DMS53 treated with DMSO at 0.1 percent for 48 hours (cell line): ENCODE measurements at regions not wholly inside any gene's neighbourhood (a gene's known extent, or its start where the extent isn't known, plus 50 kb on each side); places are given as distances from the start of the nearest gene placed in this dataset.

Source experiments
- DNase-seq: peaks from one replicate; lab custom pipeline; 2025; ENCODE audit not compliant: unreplicated experiment; lab: John Stamatoyannopoulos, UW

DNA sequence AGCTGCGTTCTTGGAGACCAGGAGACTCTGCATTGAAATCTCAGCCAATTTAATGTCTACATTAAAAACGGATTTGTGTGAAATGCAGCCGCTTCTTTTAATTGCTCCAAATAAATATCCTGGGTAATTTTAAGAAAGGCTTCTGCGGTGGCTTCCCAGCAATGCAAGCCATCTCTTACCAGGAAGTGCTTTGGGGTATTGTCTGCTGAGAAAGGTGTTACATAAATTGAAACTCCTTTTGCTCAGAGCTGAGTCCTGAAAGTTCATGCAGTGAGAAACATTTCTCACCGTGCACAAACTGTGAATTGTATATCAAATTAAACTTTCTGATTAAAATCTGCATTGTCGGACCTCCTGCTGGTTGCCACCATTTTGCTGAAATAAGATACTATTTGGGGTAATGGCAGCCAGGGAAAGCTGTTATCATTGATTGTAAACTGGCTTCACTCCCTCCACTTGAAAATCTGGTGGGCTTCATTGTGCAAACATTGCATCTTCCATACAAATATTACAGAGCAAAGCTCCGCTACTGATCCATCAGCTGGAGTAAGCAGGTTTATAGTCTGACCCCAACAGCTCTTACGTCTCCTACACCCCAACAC, 59.5 kb downstream of the ZIC5 start:
- no peak for DNase-seq

DNA sequence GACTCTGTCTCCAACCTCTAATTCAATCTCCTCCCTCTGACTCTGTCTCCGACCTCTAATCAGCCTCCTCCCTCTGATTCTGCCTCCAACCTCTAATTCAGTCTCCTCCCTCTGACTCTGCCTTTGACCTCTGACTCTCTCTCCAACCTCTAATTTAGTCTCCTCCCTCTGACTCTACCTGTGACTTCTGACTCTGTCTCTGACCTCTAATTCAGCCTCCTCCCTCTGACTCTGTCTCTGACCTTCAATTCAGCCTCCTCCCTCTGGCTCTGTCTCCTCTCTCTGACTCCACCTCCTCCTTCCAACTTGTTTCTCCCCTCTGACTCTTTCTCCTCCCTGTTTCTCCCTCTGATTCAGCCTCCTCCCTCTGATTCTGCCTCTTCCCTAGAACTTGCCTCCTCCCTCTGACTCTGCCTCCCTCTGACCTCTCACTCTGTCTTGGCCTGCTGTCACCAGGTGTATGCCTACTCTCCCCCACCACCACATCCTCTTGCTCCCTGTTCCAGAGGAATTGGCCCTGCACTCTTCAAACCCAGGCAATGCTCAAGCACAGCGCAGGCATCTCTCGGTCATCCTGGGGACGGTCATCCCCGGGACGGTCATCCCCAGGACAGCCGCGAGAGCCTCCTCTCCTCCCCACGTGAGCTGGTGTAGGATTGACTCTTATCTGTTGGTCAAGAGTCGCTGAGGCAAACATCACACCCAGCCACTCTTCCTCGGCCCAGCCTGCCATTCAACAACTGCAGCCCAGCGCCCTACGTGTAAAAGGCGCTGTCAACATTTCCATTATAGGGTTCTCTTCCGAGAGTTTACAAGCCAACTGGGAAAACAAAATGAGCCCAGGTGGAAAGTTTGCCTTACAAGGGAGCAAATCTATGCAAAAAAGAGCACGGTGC, 60.2 kb downstream of the ZIC5 start:
- no peak for DNase-seq

DNA sequence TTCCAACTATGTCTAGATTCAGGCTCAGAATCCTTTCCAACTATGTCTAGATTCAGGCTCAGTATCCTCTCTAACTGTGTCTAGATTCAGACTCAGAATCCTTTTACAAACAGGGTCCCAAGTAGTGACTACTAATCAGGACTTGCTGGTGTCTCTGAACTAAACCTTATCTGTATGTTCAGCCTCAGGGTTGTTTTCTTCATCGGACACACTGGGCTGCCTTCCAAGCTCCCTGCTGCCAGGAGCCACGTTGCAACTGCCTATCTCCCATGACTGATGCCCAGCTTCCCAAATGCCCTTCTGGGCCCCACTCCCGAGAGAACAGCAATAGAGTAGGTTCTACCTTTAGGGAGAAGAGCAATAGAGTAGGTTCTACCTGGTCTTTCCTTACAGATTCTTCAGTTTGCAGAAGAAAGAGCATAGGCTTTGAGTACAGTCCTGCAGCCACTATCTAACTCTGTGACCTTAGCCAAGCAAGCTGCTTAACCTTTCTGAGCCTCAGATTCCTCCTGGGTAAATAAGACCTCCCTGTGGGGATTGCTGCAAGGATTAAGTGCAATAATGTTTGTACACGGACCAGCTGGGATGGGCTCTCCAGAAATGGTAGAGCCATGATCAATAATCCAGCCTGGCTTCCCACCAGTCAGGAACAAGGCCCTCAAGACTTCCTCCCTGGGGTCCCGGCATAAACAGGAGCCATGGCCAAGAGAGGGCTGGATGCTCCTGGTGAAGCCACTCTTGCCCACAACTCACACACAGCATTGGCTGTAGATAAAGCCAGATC, 61.5 kb downstream of the ZIC5 start:
- DNase-seq, result no peak

DNA sequence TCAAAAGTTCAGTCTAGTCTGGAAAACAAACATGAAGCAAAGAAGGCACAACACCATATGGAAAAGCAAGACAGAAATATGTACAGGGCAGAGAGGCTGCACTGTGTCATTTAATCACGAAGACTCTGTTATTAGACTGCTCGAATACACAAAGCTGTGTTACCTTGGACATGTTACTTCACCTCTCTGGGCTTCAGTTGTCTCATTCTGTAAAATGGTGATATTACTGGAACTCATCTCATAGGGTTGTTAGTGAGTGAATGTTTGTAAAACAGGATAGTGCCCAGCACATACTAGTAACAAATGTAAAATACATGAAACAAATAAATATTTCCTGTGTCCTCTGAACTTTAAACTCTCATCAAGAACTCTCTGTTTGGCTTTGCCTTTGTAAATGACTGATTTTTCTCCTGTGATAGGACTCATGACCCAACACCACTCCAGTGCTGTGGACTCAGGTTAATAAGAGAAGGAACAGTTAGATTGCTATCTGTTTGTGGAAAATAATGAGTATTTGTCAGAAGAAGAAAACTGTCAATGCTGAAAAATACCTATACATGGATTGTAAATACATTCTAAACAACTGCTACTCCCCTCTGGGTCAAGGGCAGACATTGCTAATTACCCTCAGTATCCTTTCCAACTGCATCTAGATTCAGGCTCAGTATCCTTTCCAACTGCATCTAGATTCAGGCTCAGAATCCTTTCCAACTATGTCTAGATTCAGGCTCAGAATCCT, 62.3 kb downstream of the ZIC5 start:
- DNase-seq, result no peak

DNA sequence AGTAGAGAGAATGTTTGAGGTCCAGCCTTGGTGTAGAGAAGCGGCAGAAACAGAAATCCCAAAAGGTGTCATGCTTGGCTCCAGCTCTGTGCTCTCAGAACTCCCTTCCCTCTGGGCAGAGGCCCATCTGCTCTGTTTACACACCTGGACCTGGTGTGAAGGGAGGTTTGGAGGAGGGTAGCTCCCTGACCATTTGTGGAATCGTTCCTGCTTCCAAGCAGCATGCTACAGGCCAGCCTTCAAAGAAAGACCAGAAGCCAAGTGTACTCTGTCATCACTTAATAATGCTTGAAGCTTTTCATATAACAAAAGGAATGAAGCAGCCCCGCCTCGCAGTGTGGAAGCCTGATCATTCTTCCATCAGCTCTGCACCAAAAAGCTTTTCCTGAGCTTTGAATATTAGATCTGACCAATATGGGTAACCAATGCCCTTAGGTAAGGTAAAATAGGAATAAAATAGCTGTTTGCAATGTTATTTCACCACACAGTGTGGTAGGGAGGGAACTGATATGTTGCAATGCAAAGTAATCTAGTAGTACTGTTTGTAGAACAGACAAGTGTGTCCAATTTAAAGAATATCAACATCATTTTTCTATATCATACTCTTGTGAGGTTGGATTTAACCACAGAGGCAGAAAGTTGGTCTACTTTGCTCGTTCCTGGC, 63.3 kb downstream of the ZIC5 start:
- peak; percentile 22 for DNase-seq

DNA sequence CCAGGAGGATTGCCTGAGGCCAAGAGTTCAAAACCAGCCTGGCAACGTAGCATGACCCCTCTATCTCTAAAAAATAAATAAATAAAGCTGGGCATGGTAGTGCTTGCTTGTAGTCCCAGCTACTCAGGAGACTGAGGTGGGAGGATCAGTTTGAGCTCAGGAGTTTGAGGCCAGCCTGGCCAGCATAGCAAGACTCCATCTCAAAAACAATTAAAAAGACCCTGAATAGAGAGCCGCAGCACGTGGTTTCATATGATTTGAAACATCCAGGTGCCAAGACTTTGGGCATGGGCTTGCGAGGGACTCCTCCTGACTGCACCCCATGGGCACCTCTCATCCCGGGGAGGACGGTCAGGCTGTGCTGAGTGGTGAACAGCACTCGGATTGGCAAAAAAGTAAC, 63.9 kb downstream of the ZIC5 start:
- no peak for DNase-seq

DNA sequence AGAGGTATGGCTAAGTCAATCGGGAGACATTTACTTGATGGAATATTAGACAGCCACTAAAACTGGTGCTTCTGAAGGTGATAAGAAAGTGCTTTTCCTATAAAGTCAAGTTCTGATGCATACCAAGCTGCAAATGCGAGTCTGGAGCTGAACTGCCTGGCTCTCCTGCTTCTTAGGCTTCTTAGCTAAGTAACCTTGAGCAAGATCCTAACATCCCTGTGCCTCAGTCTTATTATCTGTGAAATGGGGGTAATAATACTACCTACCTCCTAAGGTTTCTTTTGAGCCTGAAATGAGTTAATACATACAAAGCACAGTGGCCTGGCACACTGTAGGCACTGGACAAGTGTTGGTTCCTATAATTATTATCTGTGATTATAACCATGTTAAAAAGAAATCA, 64.5 kb downstream of the ZIC5 start:
- no peak for DNase-seq

DNA sequence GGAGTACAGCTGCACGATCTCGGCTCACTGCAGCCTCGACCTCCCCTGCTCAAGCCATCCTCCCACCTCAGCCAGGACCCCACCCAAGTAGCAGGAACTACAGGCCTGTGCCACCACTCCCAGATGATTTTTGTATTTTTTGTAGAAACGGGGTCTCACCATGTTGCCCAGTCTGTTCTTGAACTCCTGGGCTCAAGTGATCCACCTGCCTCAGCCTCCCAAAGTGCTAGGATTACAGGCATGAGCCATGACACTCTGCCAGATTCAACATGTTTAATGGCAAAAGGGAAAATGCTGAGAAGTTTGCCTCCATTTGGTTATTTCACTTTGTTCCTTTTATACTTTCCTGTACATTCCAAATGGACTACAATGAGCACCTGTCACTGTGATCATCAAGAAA, 65.8 kb downstream of the ZIC5 start:
- no peak for DNase-seq

DNA sequence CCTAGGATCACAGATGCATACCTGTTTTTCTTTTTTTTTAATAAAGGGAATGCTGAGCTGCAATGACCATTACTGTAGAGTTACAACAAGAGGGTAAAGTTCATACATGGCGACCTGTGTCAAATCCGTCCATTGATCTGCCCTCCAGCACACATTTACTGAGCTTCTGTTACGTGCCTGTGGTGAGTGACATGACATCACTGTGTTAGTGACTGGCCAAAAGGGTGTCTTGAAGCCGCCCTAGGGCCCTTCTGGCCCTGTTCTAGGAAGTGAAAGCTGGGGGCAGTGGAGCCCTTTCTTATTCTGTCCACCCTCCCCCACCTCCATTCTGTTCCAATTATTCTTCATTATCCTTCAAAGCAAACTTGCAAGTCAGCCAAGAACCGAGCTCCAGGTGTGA, 66.3 kb downstream of the ZIC5 start:
- no peak for DNase-seq

DNA sequence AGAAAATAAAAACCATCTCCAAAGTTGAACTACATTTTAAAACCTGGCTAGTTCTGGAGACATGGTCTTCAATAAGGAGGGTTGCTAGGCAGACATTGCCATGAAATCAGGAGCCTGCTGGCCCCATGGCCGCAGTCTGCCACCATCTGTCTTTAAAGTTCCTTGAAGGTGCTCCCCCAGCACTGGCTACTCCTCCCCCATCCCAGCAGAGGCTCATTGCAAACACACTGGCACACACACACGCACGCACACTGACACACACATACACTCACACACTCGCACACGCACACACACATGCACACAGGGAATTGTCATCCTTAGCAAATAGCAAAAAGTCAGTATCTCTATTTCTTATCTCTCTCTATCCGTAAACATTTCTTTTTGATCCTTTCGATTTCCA, 68.4 kb downstream of the ZIC5 start:
- DNase-seq, result no peak

DNA sequence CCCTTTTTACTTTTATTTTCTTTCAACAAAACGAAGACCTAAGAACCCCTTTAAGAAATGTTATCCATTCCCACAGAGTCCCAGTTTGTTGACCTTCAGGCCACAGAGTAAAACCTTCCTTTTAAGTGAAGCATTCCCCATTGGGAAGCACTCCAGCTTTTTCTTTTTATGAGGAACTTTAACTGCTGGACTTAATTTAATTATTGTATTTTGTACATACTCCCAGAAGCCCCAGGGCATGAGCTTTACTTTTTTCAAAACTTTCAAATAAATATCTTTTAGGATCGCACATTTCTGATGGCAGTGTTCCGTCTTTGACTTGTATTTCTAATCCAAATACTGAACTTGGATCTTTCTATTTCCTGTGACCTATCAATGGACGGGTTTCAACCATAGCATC, 68.9 kb downstream of the ZIC5 start:
- DNase-seq, result no peak

DNA sequence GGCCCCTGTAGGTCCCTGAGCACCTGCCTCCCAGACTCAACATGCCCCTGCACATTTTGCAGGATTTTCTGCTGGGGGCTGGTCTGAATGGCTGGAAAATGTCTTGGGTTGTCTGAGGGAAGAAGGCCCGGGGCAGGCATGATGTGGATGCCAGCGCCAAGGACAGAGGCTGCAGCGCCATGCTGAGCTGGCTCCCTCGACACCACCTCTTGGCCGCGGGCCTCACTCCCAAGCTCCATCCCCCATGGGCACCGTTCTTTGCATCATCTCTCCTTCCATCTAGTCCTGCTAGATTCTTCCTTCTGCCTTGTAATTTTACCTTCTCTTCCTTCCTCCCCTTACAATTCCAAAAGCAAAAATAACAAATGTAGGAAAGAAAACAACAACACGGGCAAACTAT, 70.6 kb downstream of the ZIC5 start:
- no peak for DNase-seq

DNA sequence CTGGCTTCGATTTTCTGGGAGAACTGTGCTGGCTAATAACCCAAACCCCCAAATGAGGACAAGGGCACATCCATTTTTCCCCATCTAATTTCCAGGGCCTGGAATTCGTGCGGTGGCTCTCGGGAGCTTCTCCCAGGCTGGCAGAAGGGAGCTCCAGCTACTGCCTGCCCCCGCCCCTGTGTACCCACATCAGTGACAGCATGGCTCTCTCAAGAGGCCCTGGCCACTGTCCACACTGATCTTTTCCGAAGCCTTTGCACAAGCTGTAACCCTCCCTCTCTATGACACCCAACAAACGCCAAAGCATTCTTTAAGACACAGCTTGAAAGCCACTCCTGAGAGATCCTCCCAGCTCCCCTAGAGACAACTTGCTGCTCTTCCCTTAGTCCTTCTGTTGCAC, 73.1 kb downstream of the ZIC5 start:
- DNase-seq, result no peak

DNA sequence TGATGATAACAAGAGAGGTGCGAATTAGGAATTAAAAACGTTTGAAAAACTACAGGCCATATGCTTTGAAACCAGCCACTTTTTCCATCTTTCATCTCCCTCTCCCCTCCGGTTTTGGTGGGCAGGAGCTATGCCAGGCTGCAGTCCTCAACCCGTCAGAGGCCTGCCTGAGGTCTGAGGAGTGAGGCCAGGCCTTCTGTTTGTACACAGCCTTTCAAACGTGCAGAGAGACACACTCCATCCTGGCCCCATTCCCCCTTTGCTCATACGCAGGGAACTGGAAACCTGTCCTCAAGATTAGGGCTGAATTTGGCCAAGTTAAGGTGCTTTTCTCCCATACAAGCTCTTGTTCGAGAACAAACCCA, 74.5 kb downstream of the ZIC5 start:
- DNase-seq, result no peak

DNA sequence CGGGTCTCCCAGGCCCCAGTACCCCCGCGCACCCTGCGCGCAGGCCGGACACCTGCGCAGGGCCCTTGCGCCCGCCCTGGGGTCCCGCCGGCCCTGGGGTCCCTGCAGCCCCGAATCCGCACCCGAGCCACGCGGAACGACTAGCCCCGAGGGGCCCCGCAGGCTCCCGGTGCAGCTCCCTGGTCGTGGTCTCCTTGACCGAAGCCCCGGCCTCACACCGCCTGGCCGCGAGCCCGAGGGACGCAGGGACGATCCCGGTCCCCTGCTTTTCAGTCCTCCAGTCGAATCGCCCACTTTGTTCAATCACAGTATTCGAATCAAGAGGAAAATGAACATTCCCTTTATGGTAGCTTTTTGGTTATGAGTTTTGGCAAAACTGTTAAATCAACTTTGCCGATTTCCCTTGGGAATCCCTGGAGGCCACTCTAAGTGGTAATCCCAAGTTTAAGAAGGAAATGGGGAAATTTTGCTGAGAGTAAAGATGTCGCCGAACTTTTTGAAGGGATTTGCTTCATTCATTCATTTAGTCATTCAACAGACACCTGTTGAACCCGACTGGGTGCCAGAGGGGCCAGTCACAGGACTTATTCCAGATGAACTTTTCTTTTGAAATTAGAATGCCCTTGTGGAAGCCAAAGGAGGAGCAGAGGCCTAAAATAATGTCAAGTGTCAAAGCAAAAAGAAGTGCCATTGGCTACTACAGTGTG, 75.0 kb downstream of the ZIC5 start:
- no peak for DNase-seq

DNA sequence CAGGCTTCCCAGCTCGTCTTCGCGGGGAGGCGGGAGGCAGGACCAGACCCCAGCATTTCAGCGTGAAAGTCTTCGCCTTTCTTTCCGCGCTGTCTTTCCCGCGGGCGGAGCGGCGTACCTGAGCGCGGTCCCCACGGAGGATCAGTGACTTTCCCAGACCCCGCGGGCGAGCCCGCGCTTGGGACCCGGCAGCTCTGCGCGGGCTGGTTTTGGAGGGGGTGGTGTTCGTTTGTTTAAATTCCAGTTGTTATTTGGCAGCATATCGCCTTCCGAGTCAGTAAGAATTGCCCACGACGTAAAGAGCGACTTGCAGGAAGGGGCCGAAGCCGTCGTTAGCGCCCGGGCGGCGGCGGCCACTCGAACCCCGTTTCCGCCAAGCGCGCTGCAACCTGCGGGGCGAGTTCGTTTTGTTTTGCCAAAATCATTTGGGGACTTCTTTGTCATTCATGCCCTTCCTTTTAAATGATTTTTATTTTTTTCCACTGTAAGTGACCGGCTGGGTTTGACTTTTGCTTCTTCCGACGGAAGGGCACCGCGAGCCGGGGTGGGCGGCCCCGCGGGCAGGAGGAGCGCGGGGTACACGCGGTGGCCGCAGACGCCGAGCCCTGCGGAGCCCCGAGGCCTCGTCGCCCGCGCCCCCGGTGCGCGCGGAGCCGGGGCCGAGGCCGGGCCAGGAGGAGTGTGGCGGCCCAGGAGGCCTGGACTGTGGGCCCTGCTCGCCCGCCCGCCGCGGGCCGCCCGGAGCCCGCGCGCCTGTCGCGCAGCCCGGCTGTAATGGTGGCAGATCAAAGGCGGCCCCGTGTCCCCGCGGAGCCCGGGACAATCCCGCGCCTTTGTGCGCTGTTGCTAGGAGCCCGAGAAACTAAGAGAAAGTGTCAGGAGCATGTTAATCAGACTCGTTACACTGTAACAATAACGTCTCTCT, 75.9 kb downstream of the ZIC5 start:
- no peak for DNase-seq

DNA sequence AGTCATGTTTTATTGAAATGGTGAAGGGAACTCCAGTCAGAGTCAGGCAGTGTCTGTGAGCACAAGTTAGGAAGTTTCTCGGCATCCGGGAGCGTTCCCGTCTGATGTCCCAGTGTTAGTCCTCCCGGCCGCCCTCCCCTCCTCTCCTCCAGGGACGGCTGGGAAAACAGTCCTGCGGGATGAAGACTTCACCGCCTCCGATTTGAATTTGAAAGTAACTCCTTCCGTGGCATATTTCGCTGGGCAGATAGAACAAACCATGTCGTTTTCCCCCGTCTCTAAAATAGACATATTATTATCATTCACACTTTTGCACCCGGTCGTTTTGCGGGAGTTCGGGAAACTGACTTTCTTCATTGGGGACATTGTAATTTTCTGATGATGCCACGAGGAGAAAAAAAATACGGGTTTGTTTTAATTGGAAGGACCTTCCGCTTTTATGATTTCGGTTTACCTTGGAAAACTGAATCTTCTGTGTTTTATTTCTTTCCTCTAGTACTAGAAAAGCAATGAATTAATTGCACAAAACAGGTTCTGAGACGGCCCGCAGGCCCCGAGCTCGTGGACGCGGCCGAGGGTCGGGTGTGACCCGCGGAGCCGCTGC, 76.6 kb downstream of the ZIC5 start:
- DNase-seq, result no peak

DNA sequence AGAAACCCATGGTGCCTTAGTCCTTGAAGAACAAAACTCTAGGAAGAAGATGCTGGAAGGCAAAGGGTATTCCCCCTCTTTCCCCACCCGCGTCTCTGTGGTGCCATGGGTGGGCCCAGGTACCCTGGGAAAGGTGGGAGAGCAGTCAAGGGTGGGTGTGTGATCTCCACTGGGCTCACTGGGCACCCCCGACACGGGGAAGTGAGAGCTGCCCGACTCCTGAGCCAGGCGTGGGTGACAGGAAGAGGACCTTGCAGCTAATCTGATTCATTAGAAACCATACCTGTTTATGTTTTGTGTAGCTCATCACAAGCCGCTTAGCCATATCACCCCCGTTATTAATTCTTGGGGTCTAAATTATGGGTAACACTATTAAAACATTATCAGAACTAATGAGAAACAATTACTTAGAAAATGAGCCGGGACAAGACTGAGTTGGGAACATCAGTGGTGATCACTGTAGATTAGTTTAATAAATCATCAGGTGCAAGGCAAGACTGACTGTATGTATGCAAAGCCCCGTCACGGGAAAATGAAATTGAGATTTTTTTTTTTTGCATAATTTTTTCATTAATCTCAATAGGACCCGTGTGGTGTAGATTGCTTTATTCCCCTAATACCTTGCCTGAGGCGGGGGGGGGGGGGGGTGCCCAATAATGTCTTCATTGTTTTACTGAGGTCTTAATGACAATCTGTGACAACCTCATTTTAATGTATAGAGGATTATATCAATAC, 77.3 kb downstream of the ZIC5 start:
- DNase-seq, result no peak
